GM18907 (cell line): ENCODE measurements at regions not wholly inside any gene's neighbourhood (a gene's known extent, or its start where the extent isn't known, plus 50 kb on each side); places are given as distances from the start of the nearest gene placed in this dataset.
A peak's percentile ranks its signal among the peaks of the same experiment; 100 is the strongest.
"Not testable (repeated sequence)": the region's sequence is repeated elsewhere in the genome, so short reads cannot be mapped to it uniquely, and the experiment has no call there.

Experiments used
- ATAC-seq: cut with Tn5 transposase; IDR thresholded peaks from one replicate; pipeline ENCODE4 v1.9.1; 2021; ENCODE audit warnings: mild to moderate bottlenecking, moderate library complexity; ENCODE audit not compliant: unreplicated experiment

DNA sequence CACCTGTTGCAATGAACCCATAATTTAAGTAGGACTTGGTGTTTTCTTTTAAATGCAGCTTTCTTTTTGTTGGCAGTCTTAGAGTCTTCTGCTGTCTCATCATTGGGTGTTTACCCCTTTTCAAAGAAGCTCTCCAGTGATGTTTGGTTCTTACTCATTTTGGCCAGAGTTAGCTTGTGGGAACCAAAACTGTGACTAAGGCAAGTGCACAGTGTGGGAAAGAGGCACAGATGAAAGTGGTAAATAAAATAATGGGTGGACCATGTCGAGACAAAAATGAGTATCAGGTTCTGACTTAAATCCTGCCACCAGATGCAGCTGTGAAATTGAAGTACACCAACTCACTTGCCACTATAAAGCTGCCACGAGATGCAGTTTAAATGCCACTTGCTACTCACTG is 615.4 kb upstream of the MIS18BP1 start:
- peak; percentile 81 for ATAC-seq

DNA sequence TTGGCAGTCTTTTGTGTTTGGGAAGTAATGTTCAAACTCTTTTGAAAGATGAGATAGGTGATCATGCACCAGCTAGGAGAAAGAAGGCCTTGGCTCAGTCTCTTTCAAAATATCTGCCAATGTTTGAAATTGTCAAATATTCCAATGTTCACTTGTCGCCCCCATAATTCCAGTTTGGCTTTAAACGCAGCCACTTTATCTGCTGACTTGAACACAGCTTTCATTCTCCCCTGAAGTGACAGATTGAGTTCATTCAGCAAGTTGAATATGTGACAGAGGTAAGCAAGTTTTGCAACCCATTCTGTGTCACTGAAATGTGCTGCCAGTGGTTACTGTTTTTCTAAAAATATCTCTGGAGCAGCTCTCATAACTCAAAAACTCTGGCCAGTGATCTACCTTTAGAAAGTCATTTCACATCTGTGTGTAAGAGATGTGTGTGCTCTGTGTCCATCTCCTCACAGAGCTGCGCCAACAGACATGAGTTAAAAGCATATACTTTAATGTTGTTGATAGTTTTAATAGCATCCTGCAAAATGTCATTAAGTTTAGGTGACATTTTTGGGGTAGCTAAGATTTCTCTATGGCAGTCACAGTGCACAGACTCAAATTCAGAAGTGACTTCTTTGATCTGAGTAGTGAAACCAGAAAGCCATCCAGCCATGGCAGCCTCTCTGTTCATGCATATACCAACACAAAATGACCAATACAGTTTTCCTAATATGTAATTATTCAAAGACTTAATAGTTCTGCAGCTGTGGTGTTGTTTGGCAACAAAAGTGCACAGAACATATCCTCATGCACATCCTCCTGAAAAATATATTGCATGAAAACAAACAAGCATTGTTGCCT is 614.3 kb upstream of the MIS18BP1 start:
- ATAC-seq = peak; percentile 68

DNA sequence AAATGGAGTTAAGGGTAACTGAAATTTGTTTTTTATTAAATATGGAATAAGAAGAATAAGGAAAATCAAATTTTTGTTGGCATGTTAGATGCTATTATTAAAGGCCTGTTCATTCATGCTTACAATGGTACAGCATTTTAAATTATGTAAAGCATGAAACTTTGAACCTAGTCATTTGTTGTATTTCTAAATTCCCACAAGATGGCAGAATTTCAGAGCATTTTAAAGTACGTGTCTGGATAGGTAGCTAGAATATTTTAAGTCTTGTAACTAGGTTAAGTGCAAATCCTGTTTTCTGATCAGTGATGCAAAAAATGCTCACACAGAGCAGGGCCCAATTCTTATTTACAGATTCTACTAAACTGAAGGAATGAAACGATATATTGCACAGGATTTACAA is 585.6 kb upstream of the MIS18BP1 start:
- ATAC-seq = no peak

DNA sequence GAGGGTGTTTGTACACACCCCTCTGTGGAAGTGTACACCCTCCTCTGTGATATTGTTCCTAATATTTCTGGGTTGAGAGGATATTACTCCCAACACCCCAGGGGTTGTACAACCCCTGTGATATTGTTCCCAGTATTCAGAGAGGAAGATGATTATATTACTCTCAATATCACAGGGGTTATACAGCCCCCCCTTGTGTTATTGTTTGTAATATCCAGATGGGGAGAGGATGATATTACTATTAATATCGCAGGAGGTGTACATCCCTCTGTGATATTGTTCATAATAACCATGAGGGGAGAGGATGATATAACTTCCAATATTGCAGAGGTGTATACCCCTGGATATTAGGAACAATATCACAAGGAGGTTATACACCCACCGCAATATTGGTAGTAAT is 566.1 kb upstream of the MIS18BP1 start:
- ATAC-seq = no peak

DNA sequence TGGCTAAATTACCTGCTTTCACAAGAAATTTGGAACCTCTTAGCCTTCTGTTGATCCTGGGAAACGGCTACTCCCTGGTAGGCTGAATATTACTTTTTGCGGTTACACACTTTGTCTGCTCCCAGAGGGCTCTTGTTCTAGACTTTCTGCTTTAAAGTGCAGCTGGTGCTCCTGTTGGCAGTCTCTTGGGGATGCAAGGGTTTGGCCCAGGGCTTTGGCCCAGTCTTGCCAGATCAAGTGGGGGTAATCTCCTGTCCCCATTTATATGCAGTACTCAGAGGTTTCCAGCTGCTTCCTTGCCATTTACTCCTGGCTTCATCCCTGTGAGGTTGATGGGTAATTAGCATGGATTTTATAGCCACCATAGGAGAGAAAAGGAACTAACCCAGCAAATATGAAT is 558.2 kb upstream of the MIS18BP1 start:
- no peak for ATAC-seq

DNA sequence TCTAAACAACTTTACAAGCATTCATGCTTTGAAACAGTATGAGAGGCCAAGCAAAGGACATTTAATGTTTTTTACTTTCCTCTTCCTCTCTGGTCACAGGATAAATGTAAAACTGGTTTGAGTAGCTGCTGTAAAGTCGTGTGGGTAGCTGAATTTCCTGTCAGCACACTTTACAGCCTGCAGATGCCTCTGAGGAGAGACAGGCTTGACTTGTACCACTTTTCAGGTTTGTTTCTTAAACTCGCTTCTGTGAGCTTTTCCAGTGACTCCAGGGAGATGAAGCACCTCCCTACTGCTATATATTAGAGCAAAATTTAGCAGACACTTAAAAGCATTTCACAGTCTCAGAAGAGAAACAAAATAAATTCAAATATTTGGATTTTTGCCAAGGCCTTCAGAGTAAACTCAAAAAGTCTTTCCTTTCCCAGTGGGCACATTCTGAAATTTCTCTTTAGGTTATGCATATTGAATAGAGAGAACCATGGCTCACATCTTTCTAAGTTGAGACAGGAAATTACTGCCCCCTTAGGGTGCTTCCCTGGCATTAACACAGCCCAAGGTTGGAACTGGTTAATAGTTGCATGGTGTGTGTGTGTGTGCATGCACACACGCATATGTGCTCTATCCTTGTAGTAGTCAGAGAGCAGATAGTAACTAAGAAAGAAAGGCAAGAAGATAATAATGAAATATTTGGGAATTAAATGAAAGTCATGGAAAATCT is 557.3 kb upstream of the MIS18BP1 start:
- no peak for ATAC-seq

DNA sequence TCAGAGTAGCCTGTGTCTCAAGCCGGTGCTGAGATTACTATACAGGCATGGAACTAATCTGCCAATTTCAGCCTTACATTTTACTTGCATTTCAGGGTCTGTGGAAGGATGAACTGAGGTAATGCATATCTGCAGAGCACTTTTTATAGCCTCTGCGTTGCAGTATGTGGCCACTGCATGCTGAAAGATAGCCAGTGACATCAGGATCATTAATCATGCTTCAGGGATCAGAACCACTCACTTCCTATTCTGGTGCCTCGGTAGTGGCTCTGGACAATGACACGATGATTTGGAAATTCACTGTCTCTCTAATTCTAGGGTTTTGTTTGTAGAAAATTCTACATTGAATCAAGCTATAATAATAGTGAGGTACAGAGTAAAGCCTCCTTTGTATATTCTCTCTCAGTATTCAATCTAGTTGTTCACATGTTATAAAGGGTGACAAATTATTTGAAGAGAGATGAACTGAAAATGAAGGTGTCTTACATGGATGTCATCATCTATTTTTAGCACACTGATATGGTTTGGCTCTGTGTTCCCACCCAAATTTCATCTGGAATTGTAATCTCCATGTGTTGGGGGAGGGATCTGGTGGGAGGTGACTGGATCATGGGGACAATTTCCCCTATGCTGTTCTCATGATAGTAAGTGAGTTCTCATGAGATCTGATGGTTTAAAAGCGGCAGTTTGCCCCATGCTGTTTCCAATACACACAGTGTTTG is 554.3 kb upstream of the MIS18BP1 start:
- ATAC-seq = no peak

DNA sequence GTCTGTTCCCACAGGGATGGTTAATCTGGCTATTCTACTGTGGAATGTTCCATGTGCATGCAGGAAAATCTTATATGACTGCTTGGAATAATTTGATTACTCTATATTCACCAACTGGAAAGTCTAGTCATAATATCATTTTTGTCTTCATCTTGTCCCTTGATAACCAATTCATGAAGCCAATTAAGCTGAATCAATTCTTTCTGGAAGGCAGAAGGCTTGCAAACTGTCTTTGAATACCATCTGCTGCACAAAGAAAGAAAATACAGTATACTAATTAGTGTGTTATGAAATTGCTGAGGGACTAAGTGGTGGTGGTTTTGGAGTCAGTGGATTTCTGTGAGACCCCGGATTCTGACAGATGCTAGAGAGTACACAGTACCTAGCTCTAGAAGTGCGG is 546.5 kb upstream of the MIS18BP1 start:
- ATAC-seq = no peak

DNA sequence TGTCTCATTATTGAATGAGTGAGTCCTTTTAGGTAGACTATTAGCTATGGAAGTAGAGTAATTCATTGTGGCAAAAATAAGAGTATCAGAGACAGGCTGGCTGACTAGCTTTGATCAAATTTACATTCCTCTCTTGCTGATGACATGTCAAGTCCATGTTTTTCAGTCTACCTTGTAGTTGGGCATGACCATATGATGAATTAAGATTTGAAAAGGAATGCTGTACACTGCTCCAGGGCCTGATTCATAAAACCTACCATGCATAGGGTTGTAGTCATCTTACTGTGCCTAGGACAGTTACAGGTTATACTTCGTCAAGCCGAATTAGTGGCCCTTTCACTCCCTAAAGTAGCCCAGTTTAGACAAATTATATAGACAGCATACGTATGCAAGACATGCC is 545.7 kb upstream of the MIS18BP1 start:
- no peak for ATAC-seq

DNA sequence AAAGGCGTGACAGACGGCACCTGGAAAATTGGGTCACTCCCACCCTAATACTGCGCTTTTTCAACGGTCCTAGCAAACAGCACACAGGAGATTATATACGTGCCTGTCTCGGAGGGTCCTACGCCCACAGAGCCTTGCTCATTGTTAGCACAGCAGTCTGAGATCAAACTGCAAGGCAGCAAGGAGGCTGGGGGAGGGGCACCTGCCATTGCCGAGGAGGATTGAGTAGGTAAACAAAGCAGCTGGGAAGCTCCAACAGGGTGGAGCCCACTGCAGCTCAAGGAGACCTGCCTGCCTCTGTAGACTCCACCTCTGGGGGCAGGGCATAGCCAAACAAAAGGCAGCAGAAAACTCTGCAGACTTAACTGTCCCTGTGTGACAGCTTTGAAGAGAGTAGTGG is 543.0 kb upstream of the MIS18BP1 start:
- ATAC-seq = not testable (repeated sequence)

DNA sequence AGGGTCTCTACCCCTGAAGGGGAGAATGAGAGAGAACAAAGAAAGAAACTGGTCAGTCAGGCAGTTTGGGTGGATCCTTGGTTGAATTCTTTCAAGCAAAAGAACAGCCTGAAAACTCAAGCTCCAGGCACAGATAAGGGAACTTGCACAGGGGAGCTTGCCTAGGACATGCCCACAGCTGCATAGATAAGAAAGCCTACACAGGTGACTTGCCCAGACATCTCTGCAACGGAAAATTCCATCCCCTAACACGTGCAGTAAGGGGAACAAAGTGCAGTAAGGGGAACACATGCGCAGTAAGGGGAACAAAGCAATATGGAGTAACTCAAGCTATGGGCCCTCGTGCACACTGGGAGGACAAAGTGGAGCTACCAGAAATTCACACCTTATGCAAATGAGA is 540.1 kb upstream of the MIS18BP1 start:
- ATAC-seq = no peak

DNA sequence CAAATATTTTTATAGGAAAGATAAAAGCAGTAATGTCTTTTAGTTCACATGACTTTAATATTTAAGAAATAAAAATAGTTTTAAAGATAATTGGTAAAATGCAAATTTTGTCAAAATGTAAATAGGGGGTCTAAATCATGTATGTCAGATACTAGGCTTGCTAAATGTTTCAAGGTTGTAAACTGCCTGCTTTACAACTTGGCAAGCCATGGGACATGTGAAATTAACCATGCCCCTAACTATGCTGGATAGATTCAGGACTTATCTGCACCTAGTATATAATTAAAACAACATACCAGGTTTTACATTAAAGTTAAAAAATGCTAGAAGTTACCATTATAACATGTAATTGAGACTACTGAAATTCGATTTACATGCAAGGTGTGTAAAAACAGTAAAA is 537.3 kb upstream of the MIS18BP1 start:
- no peak for ATAC-seq

DNA sequence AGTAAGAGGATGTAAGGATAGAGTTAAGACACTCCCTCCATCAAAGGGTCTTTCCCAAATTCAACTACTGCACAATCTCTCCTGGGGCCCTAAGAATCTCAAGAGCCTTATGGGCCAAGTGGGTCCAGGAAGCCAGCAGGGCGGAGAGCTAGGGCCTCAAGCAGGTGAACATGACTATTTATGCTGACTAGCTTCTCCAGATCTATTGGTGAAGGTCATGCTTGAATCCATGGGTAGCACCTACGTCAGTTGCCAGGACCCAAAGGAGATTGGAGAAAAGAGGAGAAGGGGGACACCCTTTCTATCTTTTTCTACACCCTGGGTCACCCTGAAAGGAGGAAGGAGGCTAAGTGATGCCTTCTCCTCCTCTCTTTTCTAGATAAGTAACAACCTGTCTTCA is 534.2 kb upstream of the MIS18BP1 start:
- ATAC-seq = no peak

DNA sequence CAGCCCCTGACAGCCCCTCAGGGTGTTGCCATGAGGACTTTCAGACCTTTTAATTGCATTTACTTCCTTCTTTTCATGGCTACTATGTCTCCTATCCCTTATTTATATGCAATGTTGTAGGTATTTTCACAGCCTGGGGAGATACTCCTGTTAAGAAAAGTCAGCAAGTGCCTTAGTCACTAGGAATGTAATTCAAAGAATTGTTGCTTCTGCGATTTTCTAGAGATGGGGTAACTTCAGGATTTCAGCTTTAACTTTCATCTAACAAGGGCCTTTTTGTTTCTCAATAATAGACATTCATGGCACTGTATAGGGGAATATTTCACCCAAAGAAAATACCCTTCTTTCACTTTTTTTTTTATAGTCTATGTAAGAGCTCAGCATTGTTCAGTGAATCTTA is 533.3 kb upstream of the MIS18BP1 start:
- ATAC-seq = no peak

DNA sequence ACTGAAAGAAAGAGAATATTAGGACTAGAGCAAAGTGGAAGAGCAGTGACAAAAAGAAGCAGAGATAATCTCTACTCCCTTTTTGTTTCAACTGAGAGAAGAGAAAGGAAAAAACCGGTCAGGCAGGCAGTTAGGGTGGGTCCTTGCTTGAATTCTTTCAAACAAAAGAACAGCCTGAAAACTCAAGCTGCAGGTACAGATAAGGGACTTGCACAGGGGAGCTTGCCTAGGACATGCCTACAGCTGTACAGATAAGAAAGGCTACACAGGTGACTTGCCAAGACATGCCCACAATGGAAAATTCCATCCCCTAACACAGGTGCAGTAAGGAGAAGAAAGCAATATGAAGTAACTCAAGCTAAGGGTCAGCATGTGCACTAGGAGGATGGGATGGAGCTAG is 532.2 kb upstream of the MIS18BP1 start:
- ATAC-seq = no peak

DNA sequence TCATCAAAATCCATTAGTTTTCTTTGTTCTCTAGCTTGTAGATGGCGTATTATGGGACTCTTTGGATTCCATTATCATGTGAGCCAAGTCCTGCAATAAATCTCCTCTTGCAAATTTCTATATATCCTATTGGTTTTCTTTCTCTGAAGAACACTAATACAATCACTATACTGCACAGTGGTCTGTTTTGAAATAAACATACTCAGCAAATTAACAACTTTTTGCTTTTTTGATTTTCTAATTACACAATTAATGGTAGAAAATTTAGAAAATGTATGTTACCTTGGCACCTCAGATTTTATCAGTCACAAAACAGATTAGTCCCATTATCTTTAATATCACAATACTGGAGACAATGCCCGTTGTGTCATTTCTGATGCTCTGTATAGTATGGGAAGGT is 513.2 kb upstream of the MIS18BP1 start:
- no peak for ATAC-seq

DNA sequence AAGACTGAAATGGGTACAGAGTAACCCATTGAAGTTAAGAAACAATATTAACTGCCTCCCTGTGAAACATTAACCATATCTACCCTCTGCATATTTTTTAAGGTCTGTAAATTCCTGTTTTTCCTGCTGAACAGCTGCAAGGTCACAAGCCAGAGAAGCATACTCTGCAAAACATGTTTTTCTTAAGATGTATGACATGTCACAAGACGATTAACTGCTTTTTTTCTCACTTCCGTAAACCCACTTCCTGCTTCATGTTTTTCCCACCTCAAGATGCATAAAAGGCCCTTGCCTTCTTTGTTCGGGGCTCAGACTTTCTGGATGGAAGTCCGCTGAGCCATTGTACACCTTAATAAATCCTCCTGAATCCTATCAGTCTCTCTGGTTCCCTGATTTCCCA is 504.7 kb upstream of the MIS18BP1 start:
- no peak for ATAC-seq

DNA sequence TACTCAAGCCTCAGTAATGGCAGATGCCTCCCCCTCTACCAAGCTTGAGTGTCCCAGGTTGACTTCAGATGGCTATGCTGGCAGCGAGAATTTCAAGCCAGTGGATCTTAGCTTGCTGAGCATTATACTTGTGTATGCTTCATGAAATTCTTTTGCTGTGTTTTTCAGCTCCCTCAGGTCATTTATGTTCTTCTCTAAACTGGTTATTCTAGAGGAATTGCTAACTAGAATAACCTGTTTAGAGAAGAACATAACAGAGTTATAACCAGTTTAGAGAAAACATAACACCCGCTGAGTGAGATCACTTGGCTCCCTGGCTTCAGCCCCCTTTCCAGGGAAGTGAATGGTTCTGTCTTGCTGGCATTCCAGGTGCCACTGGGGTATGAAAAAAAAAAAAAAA is 503.4 kb upstream of the MIS18BP1 start:
- not testable (repeated sequence) for ATAC-seq

DNA sequence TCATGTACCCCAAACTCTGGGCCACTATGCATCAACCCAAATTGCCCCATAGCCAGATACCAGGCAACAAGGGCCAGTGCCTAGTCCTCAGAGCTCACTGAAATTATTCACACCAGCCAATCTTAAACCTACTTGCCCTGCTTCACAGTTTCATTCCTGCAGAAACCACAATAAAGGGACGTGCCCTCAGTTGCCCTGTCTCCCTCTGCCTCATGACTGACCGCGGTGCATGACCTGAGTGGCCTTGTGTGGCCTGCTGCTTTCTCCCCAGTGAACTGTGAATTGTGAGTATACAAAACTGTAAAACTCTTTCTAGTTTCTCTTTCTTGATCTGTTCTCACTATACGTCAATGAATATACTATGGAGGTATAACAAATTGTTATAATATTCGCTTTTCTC is 490.9 kb upstream of the MIS18BP1 start:
- no peak for ATAC-seq

DNA sequence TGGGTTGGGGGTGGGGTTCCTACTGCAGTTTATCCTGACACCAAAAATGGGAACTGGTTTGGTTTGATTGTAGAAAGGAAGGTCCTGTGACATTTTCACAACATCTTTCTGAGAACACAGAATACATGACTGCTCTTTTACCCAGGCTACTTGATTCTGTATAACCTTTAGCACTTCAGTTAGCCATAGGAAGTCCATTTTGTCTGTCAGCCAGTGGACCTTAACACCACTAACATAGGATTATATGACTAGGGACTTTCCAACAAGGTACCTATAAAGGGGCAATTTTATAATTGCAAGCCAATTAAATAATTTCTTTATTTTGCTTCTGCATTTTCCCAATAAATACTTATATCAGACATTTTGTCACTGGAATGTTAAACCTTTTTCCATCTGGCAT is 489.2 kb upstream of the MIS18BP1 start:
- no peak for ATAC-seq

DNA sequence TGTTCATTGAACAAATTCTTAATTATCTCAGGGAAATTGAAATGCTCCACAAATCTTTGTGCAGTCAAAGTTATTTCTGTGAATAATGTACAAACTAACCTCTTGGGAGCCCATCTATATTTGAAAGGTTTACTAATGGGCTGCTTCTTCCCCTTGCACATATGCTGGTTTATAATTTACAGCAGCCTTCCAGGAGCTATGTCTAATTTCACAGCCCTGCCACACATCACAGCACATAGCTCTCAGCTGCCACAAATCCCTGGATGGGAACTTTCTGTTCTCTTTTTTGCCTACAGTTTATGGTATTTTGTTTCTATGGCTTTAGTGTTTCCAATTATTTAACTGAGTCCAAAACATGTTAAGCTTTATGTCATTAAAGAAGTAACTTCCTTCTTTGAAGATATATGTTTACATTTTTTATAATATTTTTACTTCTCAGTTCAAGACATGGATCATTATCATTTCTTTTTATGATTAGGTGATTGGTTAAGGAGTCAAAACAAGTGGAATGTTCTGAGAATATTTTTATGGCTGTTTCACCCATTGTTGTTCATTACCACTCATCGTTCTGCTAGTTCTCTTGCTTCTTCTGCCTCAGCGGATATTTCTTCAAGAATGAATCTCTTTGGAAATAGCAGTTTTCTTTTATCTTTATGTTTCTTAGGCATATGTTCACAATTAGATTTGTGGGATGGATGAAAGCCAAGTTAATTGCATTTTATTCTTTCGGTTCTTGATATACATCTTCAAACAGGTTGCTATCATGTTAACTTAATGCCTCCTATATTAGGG is 475.6 kb upstream of the MIS18BP1 start:
- no peak for ATAC-seq
